ENCODE measurements at regions not wholly inside any gene's neighbourhood (a gene's known extent, or its start where the extent isn't known, plus 50 kb on each side); places are given as distances from the start of the nearest gene placed in this dataset.

DNA sequence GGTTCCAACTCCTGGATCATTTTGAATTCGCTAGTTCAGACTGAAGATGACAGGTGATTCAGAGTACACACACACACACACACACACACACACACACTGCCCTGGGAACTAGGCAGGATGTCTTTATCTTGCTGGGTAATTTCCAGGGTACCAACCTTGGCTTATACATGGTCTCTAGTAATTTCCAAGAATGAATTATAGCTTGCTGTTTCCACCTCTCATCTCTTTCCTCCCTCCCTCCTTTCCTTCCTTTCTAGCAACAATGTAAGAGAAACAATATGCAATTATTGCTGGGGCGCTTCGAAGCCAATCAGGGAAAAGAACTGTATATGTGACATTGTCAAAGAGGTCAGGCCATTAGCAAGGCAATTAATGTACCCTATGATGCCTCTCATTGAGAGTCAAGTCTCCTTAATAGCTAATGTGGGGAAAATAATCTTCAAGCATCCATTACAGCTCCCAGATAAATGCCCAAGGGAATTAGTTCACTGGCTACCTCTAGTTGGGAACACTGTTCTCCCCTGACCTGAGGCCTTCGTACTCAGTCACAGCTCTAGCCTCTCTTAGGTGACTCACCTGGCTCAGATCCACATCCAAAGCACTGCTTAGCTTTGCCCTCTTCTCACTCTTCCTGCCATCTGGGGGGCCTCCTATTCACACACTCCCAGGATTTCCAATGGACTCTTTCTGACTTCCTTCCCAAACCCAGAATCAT lies 311.5 kb downstream of the PPP1R2C start:
- DNase-seq (ENCODE audit: low read depth, low spot score) = no peak
- Histone ChIP-seq H3K27ac (ENCODE audit: low read depth, low read length) (no peak overlapping the region), H3K27me3 (ENCODE audit: control insufficient read depth, insufficient read depth, low read length) (no peaks in the 10 kb centered on the region), H3K9me3 (ENCODE audit: control insufficient read depth, insufficient read depth, low read length) (no peaks in the 10 kb centered on the region), H3K4me3 (ENCODE audit: low read depth, low read length) (no peak overlapping the region)
- ChIA-PET CTCF (no interaction called here), POLR2A (no interaction called here)
- TF ChIP-seq, protein P1, sequence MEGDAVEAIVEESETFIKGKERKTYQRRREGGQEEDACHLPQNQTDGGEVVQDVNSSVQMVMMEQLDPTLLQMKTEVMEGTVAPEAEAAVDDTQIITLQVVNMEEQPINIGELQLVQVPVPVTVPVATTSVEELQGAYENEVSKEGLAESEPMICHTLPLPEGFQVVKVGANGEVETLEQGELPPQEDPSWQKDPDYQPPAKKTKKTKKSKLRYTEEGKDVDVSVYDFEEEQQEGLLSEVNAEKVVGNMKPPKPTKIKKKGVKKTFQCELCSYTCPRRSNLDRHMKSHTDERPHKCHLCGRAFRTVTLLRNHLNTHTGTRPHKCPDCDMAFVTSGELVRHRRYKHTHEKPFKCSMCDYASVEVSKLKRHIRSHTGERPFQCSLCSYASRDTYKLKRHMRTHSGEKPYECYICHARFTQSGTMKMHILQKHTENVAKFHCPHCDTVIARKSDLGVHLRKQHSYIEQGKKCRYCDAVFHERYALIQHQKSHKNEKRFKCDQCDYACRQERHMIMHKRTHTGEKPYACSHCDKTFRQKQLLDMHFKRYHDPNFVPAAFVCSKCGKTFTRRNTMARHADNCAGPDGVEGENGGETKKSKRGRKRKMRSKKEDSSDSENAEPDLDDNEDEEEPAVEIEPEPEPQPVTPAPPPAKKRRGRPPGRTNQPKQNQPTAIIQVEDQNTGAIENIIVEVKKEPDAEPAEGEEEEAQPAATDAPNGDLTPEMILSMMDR (IDR thresholded peaks at IDR 0.05; ENCODE audit: low read depth, low read length) = no peak

DNA sequence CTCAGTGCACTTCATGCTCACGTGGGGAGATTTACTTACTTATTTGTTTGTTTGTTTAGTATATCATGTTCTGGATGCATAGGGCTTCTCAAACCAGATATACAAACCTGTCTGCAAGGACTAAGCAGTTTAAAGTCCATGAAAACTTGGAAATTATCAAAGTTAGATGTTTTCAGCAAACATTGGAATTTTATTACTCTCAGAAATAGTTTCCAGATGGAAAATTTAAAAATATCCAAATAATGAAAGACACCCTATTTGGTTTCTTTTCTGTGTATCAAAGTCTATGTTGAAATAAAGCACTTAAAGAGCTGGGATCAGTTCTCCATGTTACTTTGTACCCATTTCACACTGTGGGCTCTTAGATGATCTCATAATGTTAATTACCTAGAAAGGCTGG lies 312.1 kb downstream of the PPP1R2C start:
- DNase-seq (ENCODE audit: low read depth, low spot score) = no peak
- H3K27me3 ChIP-seq (ENCODE audit: control insufficient read depth, insufficient read depth, low read length) = no peaks in the 10 kb centered on the region
- ChIA-PET POLR2A (no interaction called here), CTCF (no interaction called here)
- TF ChIP-seq, protein P1 (IDR thresholded peaks at IDR 0.05; ENCODE audit: low read depth, low read length) = no peak
- no peak overlapping the region for H3K27ac ChIP-seq (ENCODE audit: low read depth, low read length)
- H3K9me3 ChIP-seq (ENCODE audit: control insufficient read depth, insufficient read depth, low read length) = no peaks in the 10 kb centered on the region
- no peak overlapping the region for H3K4me3 ChIP-seq (ENCODE audit: low read depth, low read length)

DNA sequence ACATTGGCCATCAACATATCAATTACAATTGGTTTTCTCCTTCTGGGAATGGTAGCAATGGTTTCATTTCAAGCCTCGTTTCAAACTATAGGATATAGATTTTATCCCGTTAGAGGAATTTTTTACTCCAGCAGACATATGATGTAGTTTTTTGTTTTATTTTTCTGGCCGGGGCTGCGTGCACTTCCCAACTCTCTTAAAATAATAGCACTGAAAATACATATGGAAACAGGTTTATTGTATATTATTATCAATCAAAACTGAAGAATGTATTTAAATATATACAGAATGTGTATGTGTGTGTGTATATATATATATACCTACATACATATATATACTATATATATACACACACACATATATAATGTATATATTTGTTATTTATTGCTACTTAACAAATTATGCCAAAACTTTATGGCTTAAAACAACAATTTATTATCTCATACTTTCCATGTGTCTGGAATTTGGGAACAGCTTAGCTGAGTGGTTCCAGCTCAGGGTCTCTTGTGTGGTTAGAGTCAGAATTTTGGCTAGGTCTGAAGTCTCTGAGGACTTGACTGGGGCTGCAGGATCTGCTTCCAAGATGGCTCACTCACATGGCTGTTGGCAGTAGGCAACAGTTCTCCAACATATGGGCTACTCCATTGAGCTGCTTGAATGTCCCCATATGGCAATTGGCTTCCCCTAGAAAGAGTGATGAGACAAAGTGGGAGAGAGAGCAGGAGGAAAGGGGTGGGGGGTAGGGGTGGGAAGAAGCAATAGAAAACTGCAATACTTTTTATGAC lies 314.1 kb downstream of the PPP1R2C start:
- H3K27me3 ChIP-seq (ENCODE audit: control insufficient read depth, insufficient read depth, low read length) = no peaks in the 10 kb centered on the region
- ChIA-PET POLR2A (no interaction called here), CTCF (no interaction called here)
- no peaks in the 10 kb centered on the region for H3K9me3 ChIP-seq (ENCODE audit: control insufficient read depth, insufficient read depth, low read length)
- no peak for DNase-seq (ENCODE audit: low read depth, low spot score)
- H3K4me3 ChIP-seq (ENCODE audit: low read depth, low read length) = no peak overlapping the region
- H3K27ac ChIP-seq (ENCODE audit: low read depth, low read length) = no peak overlapping the region
- TF ChIP-seq, protein P1 (IDR thresholded peaks at IDR 0.05; ENCODE audit: low read depth, low read length) = no peak

DNA sequence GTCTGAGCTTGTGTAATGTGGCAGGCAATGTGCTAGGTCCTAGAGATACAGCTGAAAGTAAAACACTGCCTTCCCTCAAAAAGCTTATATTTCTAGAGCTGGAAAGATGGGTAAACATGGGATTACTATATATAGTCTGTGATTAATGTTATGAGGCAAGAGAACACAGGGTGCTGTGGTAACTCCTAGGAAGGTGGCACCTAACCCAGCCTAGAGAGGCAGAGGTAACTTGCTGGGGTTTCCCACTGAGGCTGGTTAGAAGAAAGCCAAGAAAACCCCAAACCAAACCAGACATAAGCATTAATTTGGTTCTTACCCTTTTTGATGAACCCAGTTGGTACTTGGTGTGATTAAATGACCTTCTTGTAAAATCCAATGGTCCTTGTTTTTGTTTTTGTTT lies 315.0 kb downstream of the PPP1R2C start:
- CTCF ChIA-PET = no interaction called here
- DNase-seq (ENCODE audit: low read depth, low spot score) = no peak
- Histone ChIP-seq H3K9me3 (ENCODE audit: control insufficient read depth, insufficient read depth, low read length) (no peaks in the 10 kb centered on the region), H3K27ac (ENCODE audit: low read depth, low read length) (no peak overlapping the region), H3K27me3 (ENCODE audit: control insufficient read depth, insufficient read depth, low read length) (no peaks in the 10 kb centered on the region), H3K4me3 (ENCODE audit: low read depth, low read length) (no peak overlapping the region)
- POLR2A ChIA-PET = no interaction called here
- TF ChIP-seq, protein P1 (IDR thresholded peaks at IDR 0.05; ENCODE audit: low read depth, low read length) = no peak

DNA sequence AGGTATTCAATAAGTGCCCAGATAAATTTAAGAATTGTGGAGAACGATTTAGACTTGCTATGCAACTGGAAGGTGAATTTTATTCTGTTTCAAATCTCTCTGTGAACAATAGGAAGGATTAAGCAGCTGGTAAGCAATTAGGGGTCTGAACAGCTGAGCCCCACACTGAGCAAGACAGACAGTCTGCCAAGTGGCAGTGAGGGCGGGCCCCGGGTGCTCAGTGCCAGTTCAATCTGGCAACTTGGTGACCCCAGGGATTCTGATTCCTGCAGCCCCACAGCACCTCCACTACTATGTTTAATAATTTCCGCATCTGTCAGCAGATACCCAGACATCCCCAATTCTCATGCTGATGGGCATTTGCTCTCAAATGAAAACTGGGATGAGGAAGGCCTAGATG lies 317.3 kb downstream of the PPP1R2C start:
- DNase-seq (ENCODE audit: low read depth, low spot score) = no peak
- ChIA-PET CTCF (no interaction called here), POLR2A (no interaction called here)
- H3K9me3 ChIP-seq (ENCODE audit: control insufficient read depth, insufficient read depth, low read length) = no peaks in the 10 kb centered on the region
- TF ChIP-seq, protein P1 (IDR thresholded peaks at IDR 0.05; ENCODE audit: low read depth, low read length) = no peak
- no peaks in the 10 kb centered on the region for H3K27me3 ChIP-seq (ENCODE audit: control insufficient read depth, insufficient read depth, low read length)
- no peak overlapping the region for H3K27ac ChIP-seq (ENCODE audit: low read depth, low read length)
- no peak overlapping the region for H3K4me3 ChIP-seq (ENCODE audit: low read depth, low read length)

All from AG04450 (cell line).